Endothelial cell of umbilical vein (primary cell): ENCODE measurements at regions not wholly inside any gene's neighbourhood (a gene's known extent, or its start where the extent isn't known, plus 50 kb on each side); places are given as distances from the start of the nearest gene placed in this dataset.

Experiments used
- CTCF ChIP-seq, 2 donors: IDR thresholded peaks; 1 replicate in 1 of 2; 2 replicates in 1 of 2; pipeline ENCODE4 v1.5.1; 2011; ENCODE audit warnings: low read length in 2 of 2, mild to moderate bottlenecking in 2 of 2, moderate library complexity in 2 of 2, control low read depth in 1 of 2, inconsistent platforms in 1 of 2, low read depth in 1 of 2; ENCODE audit not compliant: insufficient read depth in 1 of 2; ENCODE audit errors: extremely low read depth in 1 of 2
- EZH2 ChIP-seq: IDR thresholded peaks from 2 replicates; pipeline ENCODE4 v1.6.1; 2012; ENCODE audit warnings: borderline replicate concordance, low read depth, mild to moderate bottlenecking, moderate library complexity, low read length, inconsistent platforms; ENCODE audit not compliant: severe bottlenecking
- GATA2 ChIP-seq: IDR thresholded peaks from 2 replicates; pipeline ENCODE4 v1.7.0; 2011; ENCODE audit warnings: low read depth, mild to moderate bottlenecking, moderate library complexity, mixed read lengths, low read length; ENCODE audit not compliant: insufficient read length, insufficient read depth
- JUN ChIP-seq: IDR thresholded peaks from 2 replicates; pipeline ENCODE4 v1.6.1; 2011; ENCODE audit warnings: borderline replicate concordance, low read depth; ENCODE audit not compliant: insufficient read length, insufficient read depth
- MYC ChIP-seq: IDR thresholded peaks from one replicate; pipeline ENCODE4 v1.6.1; 2011; ENCODE audit warnings: mild to moderate bottlenecking, low read depth, low read length
- POLR2A ChIP-seq: IDR thresholded peaks from 2 replicates; pipeline ENCODE4 v1.6.1; 2012; ENCODE audit warnings: low read depth, mild to moderate bottlenecking, control low read depth, low read length
- POLR2AphosphoS5 ChIP-seq: IDR thresholded peaks from 2 replicates; pipeline ENCODE4 v1.6.1; 2012; ENCODE audit warnings: low read depth, mild to moderate bottlenecking, control low read depth, low read length, moderate library complexity; ENCODE audit not compliant: insufficient read depth

- no peak for TF ChIP-seq CTCF (IDR thresholded peaks at IDR 0.05; ENCODE audit: extremely low read depth in 1 of 2, insufficient read depth in 1 of 2, low read depth in 1 of 2, low read length in 2 of 2)
- no peak for TF ChIP-seq EZH2
- no peak for TF ChIP-seq POLR2A
- no peak for TF ChIP-seq POLR2AphosphoS5
- no peak for TF ChIP-seq MYC
- TF ChIP-seq JUN, result no peak
- no peak for TF ChIP-seq GATA2
Observed at GRCh38 chr22:48425091-48425506, 1402.6 kb downstream of the BRD1 start.
